Heart right ventricle (tissue), 16 donors: ENCODE measurements at regions not wholly inside any gene's neighbourhood (a gene's known extent, or its start where the extent isn't known, plus 50 kb on each side); places are given as distances from the start of the nearest gene placed in this dataset.

Experiments
- ATAC-seq, 8 donors: fragments of 200-7000 bp; cut with Tn5 transposase; one replicate each; pipeline ENCODE4 v1.9.1; 2020; ENCODE audit warnings: mild to moderate bottlenecking in 8 of 8, moderate library complexity in 8 of 8, moderate number of reproducible peaks in 1 of 8
- DNase-seq, 2 donors: peaks; one replicate each; pipeline ENCODE4 v3.0.0-alpha.2; 2020
- H3K27ac ChIP-seq, 10 donors: fragments of 200-600 bp; sonication (generic) in 2 of 10; one replicate each; pipeline versions ENCODE4 v1.5.0 to v1.8.0; 2020 to 2022; ENCODE audit warnings: mild to moderate bottlenecking in 3 of 10
- H3K27me3 ChIP-seq, 7 donors: fragments of 200-600 bp; one replicate each; pipeline ENCODE4 v1.8.0; 2021 to 2022; ENCODE audit warnings: mild to moderate bottlenecking in 2 of 7
- H3K36me3 ChIP-seq, 9 donors: fragments of 200-600 bp; sonication (generic) in 1 of 9; one replicate each; pipeline versions ENCODE4 v1.5.0 to v1.8.0; 2020 to 2022; ENCODE audit warnings: mild to moderate bottlenecking in 2 of 9
- H3K4me1 ChIP-seq, 9 donors: fragments of 200-600 bp; sonication (generic) in 1 of 9; one replicate each; pipeline versions ENCODE4 v1.5.0 to v1.8.0; 2020 to 2022; ENCODE audit warnings: mild to moderate bottlenecking in 4 of 9
- H3K4me3 ChIP-seq, 10 donors: fragments of 200-600 bp; sonication (generic) in 2 of 10; one replicate each; pipeline versions ENCODE4 v1.5.0 to v1.8.0; 2020 to 2022; ENCODE audit warnings: mild to moderate bottlenecking in 7 of 10, moderate library complexity in 2 of 10
- H3K9me3 ChIP-seq, 11 donors: fragments of 200-600 bp in 10 of 11; sonication (generic) in 2 of 11; one replicate each; pipeline versions ENCODE4 v1.5.0 to v1.8.0; 2013 to 2022; ENCODE audit warnings: mild to moderate bottlenecking in 2 of 11, control low read depth in 1 of 11, moderate library complexity in 1 of 11
- WGBS, 2 donors: extraction: QIAGEN DNeasy Blood & Tissue Kit; methylation state at CpG; one replicate each; pipeline ENCODE4 v1.1.7; 2013; ENCODE audit warnings: inconsistent platforms in 1 of 2; 5-methylcytosine and 5-hydroxymethylcytosine counted together
- intact Hi-C, 10 donors: fragments of 100-400 bp; cut with DNase I; formaldehyde crosslinking; loops; one replicate each; pipeline versions ENCODE4 v1.11.1 to v1.14.2; 2022
- TF ChIP-seq, protein P1 (sequence below), 9 donors: fragments of 200-600 bp; sonication (generic) in 2 of 9; IDR thresholded peaks; one replicate each; pipeline versions ENCODE4 v1.5.0 to v1.8.0; 2021 to 2022; ENCODE audit warnings: antibody characterized with exemption in 9 of 9, mild to moderate bottlenecking in 5 of 9, moderate library complexity in 1 of 9
- donor health status: Arrhythmogenic right ventricular cardiomyopathy.
- donor health status: ischemic (EF 13 %, LVEDD 7.1; RV severe dilation, severe dysfunction).
- donor health status: healthy with polysubstance abuse.
- donor health status: DM: no; HTN: yes; CAD: no.
- donor health status: DM: no; HTN: no; CAD: no.
- donor health status: ischemic (EF 25% LVEDD 6.9; RV normal size, moderate dysfunction).
- donor health status: ischemic (EF 25% LVEDD 5.7; RV mildly dilated, moderate dysfunction).
- donor health status: healthy.
- donor health status: DM: yes; HTN: yes; CAD: no.
- donor health status: Ischemic cardiomyopathy.
- donor health status: ischemic (EF 35%, LVEDD 5.7; RV mildly dilated, moderate dysfunction).
- donor health status: nonischemic (EF 11% LVEDD 7.7; RV severe dilation, severe dysfunction).
- donor health status: DM: yes; HTN: yes; CAD: no.
- donor health status: PGD.
- donor health status: ischemic (EF 29% LVEDD 5.4; RV normal size, mild dysfunction).
- donor health status: nonischemic (EF 23%, LVEDD 6.1; RV moderate dilation, normal function).

DNA sequence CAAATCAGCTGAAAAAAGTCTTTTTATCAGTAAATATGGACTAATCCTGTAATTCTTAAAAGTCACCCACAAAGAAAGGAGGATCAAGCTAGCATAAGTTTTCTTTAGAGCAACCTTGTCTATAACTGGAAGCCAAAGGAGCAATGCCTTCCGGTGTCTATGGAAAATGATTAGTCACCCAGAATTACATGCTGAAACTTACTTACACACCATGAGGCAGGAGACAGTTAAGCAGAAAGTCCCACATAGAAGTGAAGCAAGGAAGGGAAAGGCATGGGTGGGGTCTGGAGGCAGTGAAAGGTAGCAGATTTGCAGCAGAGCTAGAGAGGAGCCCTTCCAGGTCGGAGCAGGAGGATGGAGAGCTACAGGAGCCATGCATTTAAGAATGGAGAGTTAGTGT is 153.7 kb upstream of the RIPOR2 start:
- TF ChIP-seq, protein P1, sequence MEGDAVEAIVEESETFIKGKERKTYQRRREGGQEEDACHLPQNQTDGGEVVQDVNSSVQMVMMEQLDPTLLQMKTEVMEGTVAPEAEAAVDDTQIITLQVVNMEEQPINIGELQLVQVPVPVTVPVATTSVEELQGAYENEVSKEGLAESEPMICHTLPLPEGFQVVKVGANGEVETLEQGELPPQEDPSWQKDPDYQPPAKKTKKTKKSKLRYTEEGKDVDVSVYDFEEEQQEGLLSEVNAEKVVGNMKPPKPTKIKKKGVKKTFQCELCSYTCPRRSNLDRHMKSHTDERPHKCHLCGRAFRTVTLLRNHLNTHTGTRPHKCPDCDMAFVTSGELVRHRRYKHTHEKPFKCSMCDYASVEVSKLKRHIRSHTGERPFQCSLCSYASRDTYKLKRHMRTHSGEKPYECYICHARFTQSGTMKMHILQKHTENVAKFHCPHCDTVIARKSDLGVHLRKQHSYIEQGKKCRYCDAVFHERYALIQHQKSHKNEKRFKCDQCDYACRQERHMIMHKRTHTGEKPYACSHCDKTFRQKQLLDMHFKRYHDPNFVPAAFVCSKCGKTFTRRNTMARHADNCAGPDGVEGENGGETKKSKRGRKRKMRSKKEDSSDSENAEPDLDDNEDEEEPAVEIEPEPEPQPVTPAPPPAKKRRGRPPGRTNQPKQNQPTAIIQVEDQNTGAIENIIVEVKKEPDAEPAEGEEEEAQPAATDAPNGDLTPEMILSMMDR (IDR thresholded peaks at IDR 0.05), result no peak
- ATAC-seq (peak in 1 of 8 donors; percentile 6), DNase-seq (no peak)
- Histone ChIP-seq H3K4me3 (no peak overlapping the region), H3K4me1 (peaks cover 0 to 55% (median 32%) of the 10 kb centered on the region in 9 donors), H3K27ac (peak overlapping the region in 9 of 10 donors; percentile 44 to 77 (median 66)), H3K27me3 (no peaks in the 10 kb centered on the region), H3K9me3 (no peaks in the 10 kb centered on the region), H3K36me3 (peaks cover 0 to 93% (median 12%) of the 10 kb centered on the region in 9 donors)
- intact Hi-C loops, result loop anchor here in 5 of 10 donors (5.0 to 10.0 kb wide), 4 partner anchors 33 to 133 kb away; no protein-coding TSS in a partner anchor
- 38 to 61% methylated on average over 2 of the region's 2 CpGs for WGBS, 2 donors

DNA sequence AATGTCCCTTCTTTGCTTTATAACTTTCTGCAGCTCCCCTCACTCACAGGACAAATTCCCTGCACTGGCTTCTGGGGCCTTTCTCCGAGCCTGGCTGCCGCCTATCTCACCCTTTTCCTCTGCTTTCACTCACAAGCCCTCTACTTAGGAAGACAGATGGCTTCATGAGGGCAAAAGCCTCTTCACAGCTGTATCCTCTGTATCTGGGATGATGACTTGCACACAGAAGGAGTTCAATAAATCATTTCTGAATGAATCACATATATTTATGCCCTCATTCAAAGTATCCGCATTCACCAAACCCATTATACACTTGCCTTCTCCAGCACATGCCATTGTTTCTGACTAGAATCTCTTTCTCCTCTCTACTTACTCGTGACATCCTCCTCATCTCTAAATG is 159.0 kb upstream of the RIPOR2 start:
- 82 to 86% methylated on average over 4 of the region's 4 CpGs for WGBS, 2 donors
- Histone ChIP-seq H3K36me3 (peaks cover 0 to 90% (median 11%) of the 10 kb centered on the region in 9 donors), H3K4me1 (peaks cover 0 to 5% (median 0%) of the 10 kb centered on the region in 9 donors), H3K4me3 (no peak overlapping the region), H3K27me3 (no peaks in the 10 kb centered on the region), H3K27ac (no peak overlapping the region), H3K9me3 (no peaks in the 10 kb centered on the region)
- TF ChIP-seq, protein P1 (IDR thresholded peaks at IDR 0.05), result no peak
- intact Hi-C loops, result no loop called here
- ATAC-seq (no peak), DNase-seq (no peak)

DNA sequence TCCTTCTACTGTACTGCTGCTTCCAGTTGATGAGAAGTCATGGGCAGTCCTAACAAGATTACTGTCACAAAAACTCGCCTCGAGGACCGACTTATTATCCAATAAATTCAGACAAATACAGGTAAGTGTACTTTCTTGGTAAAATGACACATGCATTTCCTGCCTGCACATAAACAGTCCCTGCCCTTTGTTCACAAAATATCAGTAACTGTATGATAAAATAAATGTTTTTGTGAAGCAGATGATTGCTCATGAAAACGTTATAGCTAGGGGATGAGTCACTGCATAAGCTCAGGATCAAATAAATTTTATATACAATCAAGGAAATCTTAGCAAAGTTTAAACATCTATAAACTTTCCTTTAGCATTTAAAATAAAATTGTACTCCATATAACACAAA is 164.5 kb upstream of the RIPOR2 start:
- Histone ChIP-seq H3K27ac (no peak overlapping the region), H3K4me3 (no peak overlapping the region), H3K36me3 (peaks cover 0 to 88% (median 8%) of the 10 kb centered on the region in 9 donors), H3K9me3 (no peaks in the 10 kb centered on the region), H3K4me1 (peaks cover 0 to 19% (median 3%) of the 10 kb centered on the region in 9 donors), H3K27me3 (no peaks in the 10 kb centered on the region)
- no peak for ATAC-seq
- intact Hi-C loops, result no loop called here
- 55 to 70% methylated on average over 4 of the region's 4 CpGs for WGBS, 2 donors
- TF ChIP-seq, protein P1 (IDR thresholded peaks at IDR 0.05), result no peak
- no peak for DNase-seq

DNA sequence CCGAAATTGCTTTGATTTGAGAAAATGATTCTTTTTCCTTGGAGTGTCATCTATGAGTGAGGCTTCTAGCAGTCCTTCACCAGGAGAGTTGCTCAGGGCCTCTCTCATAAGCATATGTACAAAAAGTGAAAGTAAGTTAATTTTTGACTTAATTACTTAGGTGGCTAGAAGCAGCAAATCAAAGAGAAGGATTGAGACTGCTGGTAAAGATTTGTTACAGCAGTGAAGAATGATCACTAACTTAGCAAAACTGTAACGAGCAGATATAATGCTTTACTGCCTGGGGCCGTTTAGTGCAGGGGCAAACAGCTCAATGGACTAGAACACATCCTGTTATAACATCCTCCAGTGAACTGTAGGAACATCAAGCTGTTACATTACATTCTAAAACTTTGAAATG is 167.8 kb upstream of the RIPOR2 start:
- Histone ChIP-seq H3K4me1 (peaks cover 0 to 29% (median 5%) of the 10 kb centered on the region in 9 donors), H3K36me3 (peaks cover 0 to 95% (median 18%) of the 10 kb centered on the region in 9 donors), H3K4me3 (no peak overlapping the region), H3K27ac (peak overlapping the region in 4 of 10 donors; percentile 3 to 76 (median 19)), H3K9me3 (no peaks in the 10 kb centered on the region), H3K27me3 (no peaks in the 10 kb centered on the region)
- WGBS, 2 donors, result 64 to 70% methylated on average over 3 of the region's 3 CpGs
- TF ChIP-seq, protein P1 (IDR thresholded peaks at IDR 0.05), result no peak
- intact Hi-C loops, result no loop called here
- ATAC-seq (no peak), DNase-seq (no peak)
